Epithelial cell of proximal tubule (primary cell): ENCODE measurements at regions not wholly inside any gene's neighbourhood (a gene's known extent, or its start where the extent isn't known, plus 50 kb on each side); places are given as distances from the start of the nearest gene placed in this dataset.

Experiments used
- DNase-seq: peaks from one replicate; pipeline ENCODE4 v3.0.0-alpha.2; 2011; ENCODE audit warnings: low read depth
- H3K4me3 ChIP-seq: 2 replicates; pipeline ENCODE4 v1.5.1; 2011; ENCODE audit warnings: low read depth, mild to moderate bottlenecking, low read length
- CTCF ChIP-seq: conservative IDR thresholded peaks from 2 replicates; pipeline ENCODE4 v1.5.1; 2012; ENCODE audit warnings: low read depth, mild to moderate bottlenecking, low read length

GRCh38 chrX:36930491-36930890, 77.7 kb upstream of the FAM47C start:
- no peak overlapping the region for H3K4me3 ChIP-seq
- no peak for TF ChIP-seq CTCF
- no peak for DNase-seq

GRCh38 chrX:36947214-36947613, 61.0 kb upstream of the FAM47C start:
- no peak for DNase-seq
- no peak for TF ChIP-seq CTCF
- no peak overlapping the region for H3K4me3 ChIP-seq

- no peak for DNase-seq
- TF ChIP-seq CTCF = no peak
- no peak overlapping the region for H3K4me3 ChIP-seq
Observed at GRCh38 chrX:36950495-36951253, 57.5 kb upstream of the FAM47C start.

GRCh38 chrX:36957425-36958328, 50.5 kb upstream of the FAM47C start:
- peak; percentile 35 for TF ChIP-seq CTCF
- no peak for DNase-seq
- H3K4me3 ChIP-seq = peak overlapping the region; percentile 41
